ENCODE measurements at regions not wholly inside any gene's neighbourhood (a gene's known extent, or its start where the extent isn't known, plus 50 kb on each side); places are given as distances from the start of the nearest gene placed in this dataset.
"Not testable (repeated sequence)": the region's sequence is repeated elsewhere in the genome, so short reads cannot be mapped to it uniquely, and the experiment has no call there.

DNA sequence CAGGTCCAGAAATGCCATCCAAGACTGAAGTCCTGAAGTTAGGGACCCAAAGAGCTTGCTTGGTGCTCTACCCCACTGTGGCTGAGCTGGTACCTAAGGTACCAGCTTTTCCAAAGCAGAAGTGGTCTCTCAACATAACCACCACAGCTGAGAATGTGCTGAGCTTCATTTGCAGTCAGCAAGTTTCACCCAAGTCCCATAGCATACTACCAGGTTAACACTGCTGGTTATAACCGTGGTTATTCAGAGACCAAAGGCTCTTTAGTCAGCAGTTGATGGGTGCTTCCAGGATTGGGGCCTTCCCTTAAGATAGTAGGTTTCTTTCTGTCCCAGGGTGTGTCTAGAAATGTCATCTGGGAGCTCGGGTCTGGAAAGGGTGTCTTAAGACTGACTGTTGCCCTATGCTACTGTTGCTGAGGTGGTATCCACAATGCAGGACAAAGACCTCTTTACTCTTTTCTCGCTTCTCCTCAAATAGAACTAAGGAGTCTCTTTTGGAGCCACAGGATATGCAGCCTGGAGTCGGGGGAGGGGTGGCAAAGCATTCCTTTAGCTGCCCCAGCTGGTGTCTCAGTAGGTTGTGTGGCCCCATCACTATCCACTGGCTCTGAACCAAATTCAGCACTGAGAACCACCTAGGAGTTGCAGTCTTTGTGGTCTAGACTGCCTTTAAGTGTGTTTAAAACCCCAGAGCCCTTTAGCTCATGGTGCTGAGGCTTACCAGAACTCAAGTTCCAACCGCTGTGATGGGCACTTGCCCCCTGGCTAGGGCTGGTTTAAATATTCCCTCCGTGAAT, 354.9 kb upstream of the SEMA3C start:
- H4K20me1 ChIP-seq: no peaks in the 10 kb centered on the region
- H3K4me3 ChIP-seq: no peak overlapping the region
- TF ChIP-seq Cebpa-rat (IDR thresholded peaks at IDR 0.05): no peak
- no peak overlapping the region for H3K4me2 ChIP-seq
- H3K27me3 ChIP-seq: no peaks in the 10 kb centered on the region
- no peaks in the 10 kb centered on the region for H3K9me3 ChIP-seq (replicated peaks in 1 of 11)
- H3K9ac ChIP-seq: no peak overlapping the region
- H3K27ac ChIP-seq: no peak overlapping the region
- no peaks in the 10 kb centered on the region for H3K4me1 ChIP-seq
- H3K36me3 ChIP-seq: no peaks in the 10 kb centered on the region

- Histone ChIP-seq H4K20me1 (no peaks in the 10 kb centered on the region), H3K4me2 (no peak overlapping the region), H3K9me3 (replicated peaks in 1 of 11) (peaks cover 0 to 1% (median 0%) of the 10 kb centered on the region in 11 experiments; a peak in 1 of 22 replicates), H3K36me3 (no peaks in the 10 kb centered on the region), H3K9ac (no peak overlapping the region), H3K4me1 (no peaks in the 10 kb centered on the region), H3K4me3 (no peak overlapping the region), H3K27ac (no peak overlapping the region), H3K27me3 (no peaks in the 10 kb centered on the region)
- TF ChIP-seq Cebpa-rat (IDR thresholded peaks at IDR 0.05): no peak
Measured at GRCh38 chr7:81272176-81272575, 353.3 kb upstream of the SEMA3C start.

GRCh38 chr7:81268551-81268950, 349.7 kb upstream of the SEMA3C start:
- H3K27me3 ChIP-seq: no peaks in the 10 kb centered on the region
- no peak overlapping the region for H3K27ac ChIP-seq
- no peaks in the 10 kb centered on the region for H3K4me1 ChIP-seq
- H3K9ac ChIP-seq: no peak overlapping the region
- H3K4me2 ChIP-seq: no peak overlapping the region
- peaks cover 0 to 6% (median 0%) of the 10 kb centered on the region in 11 experiments; a peak in 2 of 22 replicates for H3K9me3 ChIP-seq (replicated peaks in 1 of 11)
- H3K36me3 ChIP-seq: no peaks in the 10 kb centered on the region
- no peaks in the 10 kb centered on the region for H4K20me1 ChIP-seq
- no peak for TF ChIP-seq Cebpa-rat (IDR thresholded peaks at IDR 0.05)
- no peak overlapping the region for H3K4me3 ChIP-seq

DNA sequence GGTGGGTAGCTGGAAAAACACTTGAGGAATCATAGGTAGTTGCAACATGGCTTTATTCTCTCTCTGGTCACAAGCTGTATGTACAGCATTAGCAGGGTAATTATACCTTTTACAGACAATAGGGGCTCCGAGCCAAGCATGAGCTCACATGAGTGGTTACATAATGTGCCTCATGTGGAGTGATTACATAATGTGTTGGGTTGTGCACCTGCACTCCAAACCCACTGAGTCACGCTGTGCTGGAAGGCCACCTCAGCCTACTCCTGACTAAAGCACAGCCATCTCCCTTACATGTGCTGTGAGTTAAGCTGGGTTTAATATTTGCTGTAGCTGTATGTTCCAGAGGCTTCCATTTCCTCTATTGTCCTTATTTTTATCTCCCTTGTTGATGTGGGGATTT, 348.7 kb upstream of the SEMA3C start:
- H3K4me3 ChIP-seq: no peak overlapping the region
- H3K9me3 ChIP-seq (replicated peaks in 1 of 11): peaks cover 0 to 6% (median 0%) of the 10 kb centered on the region in 11 experiments; a peak in 2 of 22 replicates

DNA sequence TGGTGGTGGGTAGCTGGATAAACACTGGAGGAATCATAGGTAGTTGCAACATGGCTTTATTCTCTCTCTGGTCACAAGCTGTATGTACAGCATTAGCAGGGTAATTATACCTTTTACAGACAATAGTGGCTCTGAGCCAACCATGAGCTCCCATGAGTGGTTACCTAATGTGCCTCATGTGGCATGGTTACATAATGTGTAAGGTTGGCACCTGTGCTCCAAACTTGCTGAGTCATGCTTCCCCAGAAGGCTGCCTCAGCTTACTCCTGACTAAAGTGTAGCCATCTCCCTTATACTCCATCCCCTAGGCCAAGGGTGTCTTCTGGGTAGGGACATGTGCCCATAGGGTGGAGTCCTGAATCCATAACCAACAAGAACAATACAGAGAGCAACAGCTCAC, 345.3 kb upstream of the SEMA3C start:
- no peak overlapping the region for H3K9ac ChIP-seq
- no peak for TF ChIP-seq Cebpa-rat (IDR thresholded peaks at IDR 0.05)
- H3K27ac ChIP-seq: no peak overlapping the region
- no peaks in the 10 kb centered on the region for H3K36me3 ChIP-seq
- H3K4me3 ChIP-seq: no peak overlapping the region
- peaks cover 0 to 6% (median 4%) of the 10 kb centered on the region in 11 experiments; a peak in 2 of 22 replicates for H3K9me3 ChIP-seq (replicated peaks in 1 of 11)
- H3K27me3 ChIP-seq: no peaks in the 10 kb centered on the region
- no peaks in the 10 kb centered on the region for H3K4me1 ChIP-seq
- H3K4me2 ChIP-seq: no peak overlapping the region
- H4K20me1 ChIP-seq: no peaks in the 10 kb centered on the region

More for the DNA sequence above, 348.7 kb upstream of the SEMA3C start:
- Histone ChIP-seq H3K36me3 (no peaks in the 10 kb centered on the region), H3K27me3 (no peaks in the 10 kb centered on the region), H3K4me2 (no peak overlapping the region), H3K4me1 (no peaks in the 10 kb centered on the region), H3K9ac (no peak overlapping the region), H4K20me1 (no peaks in the 10 kb centered on the region), H3K27ac (no peak overlapping the region)
- no peak for TF ChIP-seq Cebpa-rat (IDR thresholded peaks at IDR 0.05)

DNA sequence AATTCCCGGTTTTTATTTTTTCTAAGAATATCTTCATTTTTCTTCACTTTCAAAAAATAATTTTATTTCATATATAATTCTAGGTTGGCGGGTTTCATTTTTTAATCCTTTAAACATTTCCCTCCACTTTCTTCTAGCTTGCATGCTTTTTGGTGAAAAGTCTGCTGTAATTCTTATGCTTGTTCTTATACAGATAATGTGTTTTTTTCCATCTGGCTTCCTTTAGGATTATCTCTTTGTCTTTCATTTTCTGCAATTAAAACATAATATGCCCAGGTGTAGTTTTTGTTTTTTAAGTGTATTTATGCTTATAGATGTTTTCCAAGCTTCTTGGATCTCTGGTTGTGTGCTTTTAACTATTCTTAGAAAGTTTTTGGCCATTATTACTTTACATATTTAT, 341.3 kb upstream of the SEMA3C start:
- Histone ChIP-seq H3K36me3 (no peaks in the 10 kb centered on the region), H3K4me2 (no peak overlapping the region), H3K27ac (no peak overlapping the region), H3K9ac (no peak overlapping the region), H3K27me3 (no peaks in the 10 kb centered on the region), H4K20me1 (no peaks in the 10 kb centered on the region), H3K4me3 (no peak overlapping the region), H3K4me1 (no peaks in the 10 kb centered on the region), H3K9me3 (replicated peaks in 1 of 11) (peaks cover 0 to 5% (median 0%) of the 10 kb centered on the region in 11 experiments; a peak in 1 of 22 replicates)
- no peak for TF ChIP-seq Cebpa-rat (IDR thresholded peaks at IDR 0.05)

DNA sequence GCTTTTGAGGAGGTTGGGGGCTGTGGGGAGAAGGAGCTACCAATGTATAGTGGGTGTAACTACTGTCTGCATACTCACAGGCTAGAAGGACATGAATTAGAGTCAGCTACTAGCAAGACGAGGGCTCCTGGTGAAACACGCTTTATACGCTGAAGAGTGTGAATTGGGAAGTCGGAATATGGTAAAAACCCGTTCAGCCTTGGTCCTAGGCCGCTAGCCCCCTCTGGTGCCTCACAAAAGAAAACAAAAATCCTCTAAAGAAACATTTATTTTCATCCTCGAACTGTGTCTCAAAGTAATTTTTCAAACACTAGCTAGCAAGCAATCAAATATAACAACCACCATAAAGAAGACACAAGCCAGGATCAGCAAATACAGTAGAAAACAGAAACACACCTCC, 338.1 kb upstream of the SEMA3C start:
- H4K20me1 ChIP-seq: no peaks in the 10 kb centered on the region
- H3K4me1 ChIP-seq: no peaks in the 10 kb centered on the region
- H3K27me3 ChIP-seq: no peaks in the 10 kb centered on the region
- H3K4me2 ChIP-seq: no peak overlapping the region
- TF ChIP-seq Cebpa-rat (IDR thresholded peaks at IDR 0.05): no peak
- no peaks in the 10 kb centered on the region for H3K36me3 ChIP-seq
- no peak overlapping the region for H3K9ac ChIP-seq
- no peak overlapping the region for H3K4me3 ChIP-seq
- no peak overlapping the region for H3K27ac ChIP-seq
- H3K9me3 ChIP-seq (replicated peaks in 1 of 11): 0 out of 22 replicates have a peak, but pooled peaks cover 0 to 5% (median 0%) of the 10 kb centered on the region in 11 experiments

- Histone ChIP-seq H3K27ac (no peak overlapping the region), H3K4me1 (peaks cover 0 to 3% (median 0%) of the 10 kb centered on the region in 10 experiments; a peak in 1 of 20 replicates), H3K9ac (no peak overlapping the region), H4K20me1 (no peaks in the 10 kb centered on the region), H3K36me3 (no peaks in the 10 kb centered on the region), H3K9me3 (replicated peaks in 1 of 11) (no peaks in the 10 kb centered on the region), H3K4me2 (no peak overlapping the region), H3K27me3 (no peaks in the 10 kb centered on the region), H3K4me3 (no peak overlapping the region)
- TF ChIP-seq Cebpa-rat (IDR thresholded peaks at IDR 0.05): no peak
Measured at GRCh38 chr7:81248420-81248819, 329.6 kb upstream of the SEMA3C start.

DNA sequence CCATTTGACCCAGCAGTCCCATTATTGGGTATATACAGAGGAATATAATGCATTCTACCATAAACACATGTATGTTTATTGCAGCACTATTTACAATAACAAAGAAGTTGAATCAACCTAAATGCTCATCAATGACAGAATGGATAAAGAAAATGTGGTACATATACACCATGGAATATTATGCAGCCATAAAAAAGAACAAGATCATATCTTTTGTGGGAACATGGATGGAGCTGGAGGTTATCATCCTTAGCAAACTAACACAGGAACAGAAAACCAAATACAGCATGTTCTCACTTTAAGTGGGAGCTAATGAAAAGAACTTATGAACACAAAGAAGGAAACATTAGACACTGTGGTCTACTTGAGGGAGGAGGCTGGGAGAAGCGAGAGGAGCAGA, 328.5 kb upstream of the SEMA3C start:
- H3K4me3 ChIP-seq; H3K9me3 ChIP-seq (replicated peaks in 1 of 11); H3K4me1 ChIP-seq; H4K20me1 ChIP-seq; H3K9ac ChIP-seq; H3K36me3 ChIP-seq; H3K27me3 ChIP-seq; H3K4me2 ChIP-seq; H3K27ac ChIP-seq: not testable (repeated sequence)

- H3K27me3 ChIP-seq: no peaks in the 10 kb centered on the region
- no peaks in the 10 kb centered on the region for H3K9me3 ChIP-seq (replicated peaks in 1 of 11)
- peaks cover 0 to 3% (median 0%) of the 10 kb centered on the region in 10 experiments; a peak in 1 of 20 replicates for H3K4me1 ChIP-seq
- H4K20me1 ChIP-seq: no peaks in the 10 kb centered on the region
- H3K9ac ChIP-seq: no peak overlapping the region
- TF ChIP-seq Cebpa-rat (IDR thresholded peaks at IDR 0.05): no peak
- H3K4me3 ChIP-seq: no peak overlapping the region
- no peaks in the 10 kb centered on the region for H3K36me3 ChIP-seq
- H3K27ac ChIP-seq: no peak overlapping the region
- H3K4me2 ChIP-seq: no peak overlapping the region
Measured at GRCh38 chr7:81245353-81245752, 326.5 kb upstream of the SEMA3C start.
